ENCODE measurements at regions not wholly inside any gene's neighbourhood (a gene's known extent, or its start where the extent isn't known, plus 50 kb on each side); places are given as distances from the start of the nearest gene placed in this dataset.

DNA sequence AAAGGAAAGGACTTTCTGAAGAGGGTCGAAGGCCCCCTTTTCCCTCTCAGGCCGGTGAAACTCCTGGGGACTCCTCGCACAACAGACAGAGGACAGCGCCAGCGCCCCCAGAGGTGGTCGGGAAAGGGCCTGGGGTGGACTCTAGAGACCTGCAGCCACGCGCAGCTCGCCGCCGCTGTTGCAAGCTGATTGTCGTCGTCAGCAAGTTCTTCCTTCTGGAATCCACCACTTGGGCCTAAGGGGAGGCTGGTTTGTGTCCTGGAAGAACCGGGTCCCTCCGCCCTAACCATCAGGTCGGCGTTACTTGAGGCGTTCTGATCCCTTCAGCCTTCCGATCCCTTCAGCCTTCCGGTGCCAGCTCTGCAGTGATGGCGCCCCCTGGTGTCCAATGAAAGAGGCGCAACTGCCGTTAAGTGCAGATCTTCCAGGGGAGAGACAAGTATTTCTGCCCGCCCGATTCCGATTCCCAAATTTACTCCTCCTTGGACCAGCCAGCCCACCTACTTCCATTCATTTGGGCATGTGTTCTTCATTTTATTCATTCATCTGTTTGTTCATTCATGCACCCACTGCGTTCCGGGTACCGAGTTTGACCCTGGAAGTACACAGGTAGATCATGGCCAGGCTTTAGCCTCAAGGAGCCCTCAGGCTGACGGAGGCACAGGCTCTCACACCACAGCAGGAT is 77.2 kb upstream of the SLC6A11 start:
- DNase-seq (ENCODE audit: low read depth) = peak; percentile 72
- peak; percentile 72 for TF ChIP-seq CTCF (IDR thresholded peaks at IDR 0.05; ENCODE audit: low read length, missing control alignments)
- peak overlapping the region; percentile 31 for H3K4me3 ChIP-seq (replicated peaks; ENCODE audit: low read depth, low read length)

DNA sequence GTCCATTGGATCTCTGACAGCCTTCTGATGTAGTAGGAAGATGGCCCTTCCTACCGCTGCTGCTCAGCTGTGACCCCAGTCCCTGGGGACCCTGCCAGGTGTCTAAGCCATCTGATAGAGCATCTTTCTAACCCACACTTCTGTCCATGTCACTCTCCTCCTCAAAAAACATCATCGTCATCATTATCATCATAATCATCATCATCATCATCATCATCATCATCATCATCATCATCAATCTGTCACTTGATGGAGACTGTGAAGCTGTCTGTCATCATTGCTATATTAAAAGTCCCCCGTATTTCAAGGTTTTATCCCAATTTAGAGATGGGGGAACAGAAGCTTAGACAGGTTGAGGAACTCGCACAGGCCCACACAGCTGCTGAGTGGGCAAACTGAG is 75.1 kb upstream of the SLC6A11 start:
- no peak for TF ChIP-seq CTCF (IDR thresholded peaks at IDR 0.05; ENCODE audit: low read length, missing control alignments)
- DNase-seq (ENCODE audit: low read depth) = no peak
- no peak overlapping the region for H3K4me3 ChIP-seq (replicated peaks; ENCODE audit: low read depth, low read length)

DNA sequence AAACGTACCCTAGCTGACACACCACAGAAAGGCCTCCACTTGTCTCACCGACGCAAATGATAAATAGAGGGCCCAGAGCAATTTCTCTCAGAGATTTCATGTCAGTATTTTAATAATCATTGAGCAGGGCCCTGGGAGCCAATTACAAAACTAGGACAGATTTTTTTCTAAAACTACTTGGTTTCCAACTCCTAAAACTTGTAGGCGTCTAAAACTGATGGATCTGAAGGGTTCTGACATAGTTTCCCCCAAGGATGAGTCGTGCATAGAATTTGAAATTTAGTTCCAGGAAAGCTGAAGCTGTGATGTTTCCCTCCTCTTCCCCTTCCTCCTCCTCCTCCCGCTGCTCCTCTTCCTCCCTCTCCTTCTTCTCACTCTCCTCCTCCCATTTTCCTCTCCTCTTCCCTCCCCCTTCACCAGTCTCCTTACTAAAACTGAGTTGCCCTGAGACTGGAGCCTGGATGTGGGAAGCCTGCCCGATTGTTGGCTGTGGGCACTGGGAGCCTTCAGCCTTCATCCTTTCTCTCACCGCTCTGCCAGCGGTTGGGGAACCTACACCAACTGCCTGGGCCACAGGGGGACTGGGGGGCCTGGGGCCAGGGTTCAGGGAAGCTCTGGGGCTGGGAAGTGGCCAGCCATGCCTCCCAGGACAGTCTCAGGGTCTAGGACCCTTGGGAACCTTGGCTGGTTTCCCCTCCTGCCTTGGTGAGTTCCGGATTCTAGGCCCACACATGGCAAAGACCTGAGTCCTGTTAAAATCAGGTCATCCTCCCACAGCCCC is 73.9 kb upstream of the SLC6A11 start:
- TF ChIP-seq CTCF (IDR thresholded peaks at IDR 0.05; ENCODE audit: low read length, missing control alignments) = no peak
- DNase-seq (ENCODE audit: low read depth) = no peak
- H3K4me3 ChIP-seq (replicated peaks; ENCODE audit: low read depth, low read length) = no peak overlapping the region

DNA sequence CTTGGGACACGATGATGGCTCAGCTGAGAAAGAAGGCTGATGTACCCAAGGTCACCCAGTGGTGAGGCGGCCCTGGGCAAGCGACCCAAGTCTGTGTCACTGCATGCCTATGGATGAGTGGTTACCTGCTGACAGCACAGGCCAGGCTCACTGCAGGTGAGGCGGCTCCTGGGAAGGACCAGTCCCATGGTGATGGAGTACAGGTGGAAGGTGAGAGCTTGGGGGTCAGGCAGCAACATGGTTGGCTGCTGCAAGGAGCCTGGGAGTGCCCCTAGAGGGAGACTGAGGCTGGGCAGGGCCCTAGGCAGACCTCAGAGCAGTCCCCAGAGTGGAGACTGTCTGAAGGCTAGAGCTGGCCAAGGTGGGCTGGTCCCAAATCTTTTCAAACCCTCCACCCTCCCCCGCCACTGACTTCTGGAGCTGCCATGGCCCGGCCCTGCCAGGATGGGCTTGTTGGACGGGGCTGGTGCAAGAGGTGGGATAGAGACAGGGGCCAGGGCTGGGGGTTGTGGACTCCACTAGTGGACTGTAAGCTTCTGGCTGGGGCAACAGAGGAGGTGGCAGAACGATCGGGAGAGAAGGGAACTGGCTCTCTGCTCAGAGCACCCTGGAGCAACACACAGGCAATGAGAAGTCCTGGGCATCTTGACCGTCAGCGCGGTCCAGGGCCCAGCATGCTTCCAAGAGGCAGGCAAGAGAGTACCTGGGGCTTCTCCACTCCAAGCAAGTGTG is 72.5 kb upstream of the SLC6A11 start:
- DNase-seq (ENCODE audit: low read depth) = no peak
- H3K4me3 ChIP-seq (replicated peaks; ENCODE audit: low read depth, low read length) = no peak overlapping the region
- TF ChIP-seq CTCF (IDR thresholded peaks at IDR 0.05; ENCODE audit: low read length, missing control alignments) = no peak

- TF ChIP-seq CTCF (IDR thresholded peaks at IDR 0.05; ENCODE audit: low read length, missing control alignments) = no peak
- H3K4me3 ChIP-seq (replicated peaks; ENCODE audit: low read depth, low read length) = no peak overlapping the region
- DNase-seq (ENCODE audit: low read depth) = no peak
Observed at GRCh38 chr3:10744098-10744465, 71.9 kb upstream of the SLC6A11 start.

GRCh38 chr3:10745392-10745791 is 70.6 kb upstream of the SLC6A11 start:
- H3K4me3 ChIP-seq (replicated peaks; ENCODE audit: low read depth, low read length) = no peak overlapping the region
- DNase-seq (ENCODE audit: low read depth) = no peak
- no peak for TF ChIP-seq CTCF (IDR thresholded peaks at IDR 0.05; ENCODE audit: low read length, missing control alignments)

Measured in fibroblast of pulmonary artery (primary cell).